ENCODE measurements at regions not wholly inside any gene's neighbourhood (a gene's known extent, or its start where the extent isn't known, plus 50 kb on each side); places are given as distances from the start of the nearest gene placed in this dataset.

DNA sequence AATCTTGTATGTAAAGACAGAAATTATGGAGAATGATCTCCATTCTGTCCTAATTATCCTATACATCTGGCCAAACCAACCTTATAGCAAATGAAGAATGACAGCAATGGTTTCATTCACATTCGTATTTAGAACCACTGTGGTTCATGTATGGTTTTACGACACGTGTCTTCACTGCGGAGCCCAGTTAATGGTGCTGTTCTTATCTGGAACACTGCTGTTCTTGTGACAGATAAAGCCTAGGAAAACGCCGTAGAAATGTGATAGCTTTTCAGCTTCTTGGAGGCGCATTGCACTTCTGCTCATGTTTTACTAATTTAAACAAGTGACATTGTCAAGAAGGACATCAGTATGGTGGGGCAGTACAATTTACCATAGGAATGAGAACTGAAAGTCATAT lies 2266.4 kb upstream of the TENM3 start:
- TF ChIP-seq CTCF (IDR thresholded peaks at IDR 0.05; ENCODE audit: borderline replicate concordance, extremely low read depth, low read length, poor library complexity, severe bottlenecking) (no peak), EZH2 (IDR thresholded peaks at IDR 0.05; ENCODE audit: borderline replicate concordance, low read depth, low read length, severe bottlenecking) (no peak)
